Left lung (tissue), 4 donors: ENCODE measurements at regions not wholly inside any gene's neighbourhood (a gene's known extent, or its start where the extent isn't known, plus 50 kb on each side); places are given as distances from the start of the nearest gene placed in this dataset.
"Not testable (repeated sequence)": the region's sequence is repeated elsewhere in the genome, so short reads cannot be mapped to it uniquely, and the experiment has no call there.

ENCODE experiments used
- ATAC-seq: fragments of 200-7000 bp; cut with Tn5 transposase; one replicate; pipeline ENCODE4 v1.9.1; 2020; ENCODE audit warnings: moderate library complexity
- DNase-seq, 4 donors: peaks; one replicate each; pipeline ENCODE4 v3.0.0-alpha.2; 2013 to 2020
- H3K27ac ChIP-seq, 2 donors: fragments of 200-600 bp; sonication (generic) in 1 of 2; one replicate each; pipeline versions ENCODE4 v1.5.0 to v1.8.0; 2020 to 2021
- H3K27me3 ChIP-seq, 2 donors: fragments of 200-600 bp; sonication (generic) in 1 of 2; one replicate each; pipeline versions ENCODE4 v1.5.0 to v1.8.0; 2020 to 2021
- H3K36me3 ChIP-seq, 2 donors: fragments of 200-600 bp; sonication (generic) in 1 of 2; one replicate each; pipeline versions ENCODE4 v1.5.0 to v1.8.0; 2020 to 2021
- H3K4me1 ChIP-seq, 2 donors: fragments of 200-600 bp; one replicate each; pipeline ENCODE4 v1.8.0; 2021
- H3K4me3 ChIP-seq, 2 donors: fragments of 200-600 bp; sonication (generic) in 1 of 2; one replicate each; pipeline versions ENCODE4 v1.5.0 to v1.8.0; 2020 to 2021; ENCODE audit warnings: mild to moderate bottlenecking in 1 of 2
- H3K9me3 ChIP-seq, 2 donors: fragments of 200-600 bp; sonication (generic) in 1 of 2; one replicate each; pipeline versions ENCODE4 v1.5.0 to v1.8.0; 2020 to 2021
- CTCF ChIP-seq, 2 donors: fragments of 200-600 bp; sonication (generic) in 1 of 2; IDR thresholded peaks; one replicate each; pipeline versions ENCODE4 v1.5.0 to v1.8.0; 2021; ENCODE audit warnings: antibody characterized with exemption in 2 of 2
- intact Hi-C, 2 donors: fragments of 100-400 bp; cut with DNase I; formaldehyde crosslinking; loops; one replicate each; pipeline versions ENCODE4 v1.11.2 to v1.14.2; 2022
- donor health status: DM: no; HTN: yes; CAD: no.
- donor health status: DM: no; HTN: no; CAD: no.

- Histone ChIP-seq H3K4me3 (no peak overlapping the region), H3K4me1 (no peaks in the 10 kb centered on the region), H3K36me3 (no peaks in the 10 kb centered on the region), H3K27ac (no peak overlapping the region), H3K27me3 (no peaks in the 10 kb centered on the region), H3K9me3 (no peaks in the 10 kb centered on the region)
- intact Hi-C loops, result no loop called here
- no peak for TF ChIP-seq CTCF (IDR thresholded peaks at IDR 0.05)
- DNase-seq (no peak), ATAC-seq (no peak)
These were observed 459.1 kb upstream of the NDN start for GRCh38 chr15:24146251-24146650.

GRCh38 chr15:24150542-24150941 lies 463.4 kb upstream of the NDN start:
- no peak for TF ChIP-seq CTCF (IDR thresholded peaks at IDR 0.05)
- Histone ChIP-seq H3K4me1 (no peaks in the 10 kb centered on the region), H3K27me3 (no peaks in the 10 kb centered on the region), H3K36me3 (no peaks in the 10 kb centered on the region), H3K9me3 (no peaks in the 10 kb centered on the region), H3K27ac (no peak overlapping the region), H3K4me3 (no peak overlapping the region)
- no peak for ATAC-seq
- intact Hi-C loops, result no loop called here
- no peak for DNase-seq

- H3K9me3 ChIP-seq, H3K4me1 ChIP-seq, ATAC-seq, H3K27me3 ChIP-seq, intact Hi-C loops, H3K4me3 ChIP-seq, DNase-seq, H3K27ac ChIP-seq, H3K36me3 ChIP-seq: not testable (repeated sequence)
These were observed 471.2 kb upstream of the NDN start for GRCh38 chr15:24158306-24158705.

- H3K4me3 ChIP-seq, H3K9me3 ChIP-seq, intact Hi-C loops, H3K27me3 ChIP-seq, H3K4me1 ChIP-seq, H3K36me3 ChIP-seq, H3K27ac ChIP-seq, ATAC-seq, DNase-seq: not testable (repeated sequence)
These were observed 478.4 kb upstream of the NDN start for GRCh38 chr15:24165512-24165911.

- H3K4me3 ChIP-seq, H3K36me3 ChIP-seq, DNase-seq, H3K9me3 ChIP-seq, H3K4me1 ChIP-seq, ATAC-seq, H3K27me3 ChIP-seq, intact Hi-C loops, H3K27ac ChIP-seq: not testable (repeated sequence)
These were observed 473.3 kb upstream of the NPAP1 start for GRCh38 chr15:24202297-24202696.

- H3K27ac ChIP-seq, H3K4me3 ChIP-seq, ATAC-seq, intact Hi-C loops, H3K36me3 ChIP-seq, H3K9me3 ChIP-seq, H3K27me3 ChIP-seq, H3K4me1 ChIP-seq, DNase-seq: not testable (repeated sequence)
These were observed 463.7 kb upstream of the NPAP1 start for GRCh38 chr15:24211742-24212476.

- peaks cover 0 to 2% of the 10 kb centered on the region in 2 donors for H3K9me3 ChIP-seq
- H3K27me3 ChIP-seq, result no peaks in the 10 kb centered on the region
- no peak overlapping the region for H3K4me3 ChIP-seq
- H3K36me3 ChIP-seq, result no peaks in the 10 kb centered on the region
- no peak for TF ChIP-seq CTCF (IDR thresholded peaks at IDR 0.05)
- intact Hi-C loops, result no loop called here
- ATAC-seq (no peak), DNase-seq (no peak)
- H3K27ac ChIP-seq, result no peak overlapping the region
- no peaks in the 10 kb centered on the region for H3K4me1 ChIP-seq
These were observed 451.8 kb upstream of the NPAP1 start for GRCh38 chr15:24223739-24224138.
